ENCODE measurements at regions not wholly inside any gene's neighbourhood (a gene's known extent, or its start where the extent isn't known, plus 50 kb on each side); places are given as distances from the start of the nearest gene placed in this dataset.

DNA sequence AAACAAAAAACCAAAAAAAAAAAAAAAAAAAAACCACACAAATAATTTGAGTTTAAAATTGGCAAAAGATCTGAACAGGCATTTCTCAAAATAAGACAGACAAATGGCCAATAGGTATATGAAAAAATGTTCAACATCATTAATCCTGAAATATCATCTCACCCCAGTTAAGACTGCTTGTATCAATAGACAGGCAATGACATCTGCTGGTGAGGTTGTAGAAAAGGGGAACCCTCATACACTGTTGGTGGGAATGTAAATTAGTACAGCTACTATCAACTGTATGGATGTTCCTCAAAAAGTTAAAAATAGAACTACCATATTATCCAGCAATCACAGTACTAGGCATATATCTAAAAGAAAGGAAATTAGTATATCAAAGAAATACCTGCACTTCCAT is 523.1 kb downstream of the XIRP2 start:
- DNase-seq (ENCODE audit: low spot score): no peak
- ChIA-PET POLR2A (ENCODE audit: low non-redundant PET) (no interaction called here), CTCF (interaction anchor here (0.6 to 0.7 kb wide), 2 partner anchors 78 to 138 kb away, joined by 3 to 4 read pairs; no protein-coding TSS in a partner anchor)
- TF ChIP-seq, protein P1, sequence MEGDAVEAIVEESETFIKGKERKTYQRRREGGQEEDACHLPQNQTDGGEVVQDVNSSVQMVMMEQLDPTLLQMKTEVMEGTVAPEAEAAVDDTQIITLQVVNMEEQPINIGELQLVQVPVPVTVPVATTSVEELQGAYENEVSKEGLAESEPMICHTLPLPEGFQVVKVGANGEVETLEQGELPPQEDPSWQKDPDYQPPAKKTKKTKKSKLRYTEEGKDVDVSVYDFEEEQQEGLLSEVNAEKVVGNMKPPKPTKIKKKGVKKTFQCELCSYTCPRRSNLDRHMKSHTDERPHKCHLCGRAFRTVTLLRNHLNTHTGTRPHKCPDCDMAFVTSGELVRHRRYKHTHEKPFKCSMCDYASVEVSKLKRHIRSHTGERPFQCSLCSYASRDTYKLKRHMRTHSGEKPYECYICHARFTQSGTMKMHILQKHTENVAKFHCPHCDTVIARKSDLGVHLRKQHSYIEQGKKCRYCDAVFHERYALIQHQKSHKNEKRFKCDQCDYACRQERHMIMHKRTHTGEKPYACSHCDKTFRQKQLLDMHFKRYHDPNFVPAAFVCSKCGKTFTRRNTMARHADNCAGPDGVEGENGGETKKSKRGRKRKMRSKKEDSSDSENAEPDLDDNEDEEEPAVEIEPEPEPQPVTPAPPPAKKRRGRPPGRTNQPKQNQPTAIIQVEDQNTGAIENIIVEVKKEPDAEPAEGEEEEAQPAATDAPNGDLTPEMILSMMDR (conservative IDR thresholded peaks at IDR 0.05; ENCODE audit: low read depth): no peak
- no peak overlapping the region for H3K27ac ChIP-seq

DNA sequence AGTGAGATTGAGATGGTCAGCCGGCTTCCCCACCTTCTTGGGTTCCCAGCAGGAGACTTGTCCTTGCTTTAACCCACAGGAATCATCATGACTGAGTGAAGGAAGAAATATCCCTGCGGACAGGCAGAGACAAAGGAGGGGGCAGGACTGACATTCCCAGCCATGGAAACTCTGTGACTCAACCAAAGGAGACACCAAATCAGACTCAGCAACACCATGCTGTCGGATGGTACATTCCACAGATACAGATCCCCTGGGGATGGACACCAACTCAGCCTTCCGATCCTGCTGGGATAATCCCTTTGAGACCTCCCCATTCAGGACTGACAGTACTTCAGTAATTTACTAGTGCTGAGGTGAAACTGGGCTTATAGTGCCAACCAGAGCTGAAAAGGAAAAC is 518.3 kb downstream of the XIRP2 start:
- TF ChIP-seq, protein P1 (conservative IDR thresholded peaks at IDR 0.05; ENCODE audit: low read depth): no peak
- ChIA-PET POLR2A (ENCODE audit: low non-redundant PET) (no interaction called here), CTCF (no interaction called here)
- no peak for DNase-seq (ENCODE audit: low spot score)
- no peak overlapping the region for H3K27ac ChIP-seq

DNA sequence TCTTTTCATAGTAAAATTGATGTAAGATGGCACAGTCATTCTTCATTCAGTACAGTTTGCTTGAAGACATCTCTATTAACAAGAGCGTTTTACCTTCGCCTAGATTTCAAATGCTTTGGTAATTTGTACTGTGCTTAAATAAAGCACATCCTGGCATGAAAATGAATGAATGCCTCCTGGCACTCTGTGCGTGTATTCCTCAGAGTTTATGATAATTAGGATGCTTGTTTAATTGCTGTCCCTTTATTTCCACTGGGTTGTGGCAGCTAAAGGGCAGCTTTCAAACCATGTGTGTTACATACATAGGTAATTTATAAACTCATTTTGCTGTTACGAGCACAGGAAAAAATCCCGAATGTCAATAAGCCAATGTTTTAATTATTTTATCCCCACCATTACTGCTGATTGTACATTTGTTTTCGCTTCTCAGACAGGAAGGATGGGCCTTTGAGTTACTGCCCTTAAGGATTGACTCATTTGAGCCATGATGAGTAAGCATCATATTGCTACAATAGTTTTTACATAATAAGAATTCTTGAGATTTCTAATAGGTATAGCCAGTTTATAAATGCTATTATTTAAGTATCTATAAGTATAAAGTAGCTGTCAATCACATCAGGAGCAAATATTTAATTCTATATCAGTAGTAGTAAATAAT is 516.5 kb downstream of the XIRP2 start:
- TF ChIP-seq, protein P1 (conservative IDR thresholded peaks at IDR 0.05; ENCODE audit: low read depth): no peak
- POLR2A ChIA-PET (ENCODE audit: low non-redundant PET): no interaction called here
- CTCF ChIA-PET: interaction anchor here (0.6 kb wide), 1 partner anchor 1223 kb away, joined by 4 read pairs; no protein-coding TSS in a partner anchor
- DNase-seq (ENCODE audit: low spot score): peak; percentile 32
- no peak overlapping the region for H3K27ac ChIP-seq

DNA sequence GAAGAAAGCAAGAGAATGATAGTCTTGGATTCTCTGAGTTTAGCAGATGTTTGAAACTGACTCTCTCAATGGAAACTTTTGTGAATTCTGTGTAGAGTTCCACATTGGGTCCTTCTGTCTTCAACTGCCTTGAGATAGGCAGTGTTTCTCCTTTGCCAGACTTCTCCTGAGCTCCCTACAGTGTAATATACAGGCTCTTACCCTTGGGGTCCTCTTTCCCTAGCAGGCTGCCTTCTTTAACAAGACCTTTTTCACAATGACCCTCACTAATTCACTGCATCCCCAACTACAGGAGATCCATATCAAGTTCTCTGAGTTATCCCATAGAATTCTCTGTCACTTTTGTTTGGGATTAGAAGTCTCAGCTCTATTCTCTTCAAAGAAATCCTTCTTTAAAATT is 513.0 kb downstream of the XIRP2 start:
- ChIA-PET POLR2A (ENCODE audit: low non-redundant PET) (no interaction called here), CTCF (no interaction called here)
- DNase-seq (ENCODE audit: low spot score): no peak
- no peak overlapping the region for H3K27ac ChIP-seq
- TF ChIP-seq, protein P1 (conservative IDR thresholded peaks at IDR 0.05; ENCODE audit: low read depth): no peak

DNA sequence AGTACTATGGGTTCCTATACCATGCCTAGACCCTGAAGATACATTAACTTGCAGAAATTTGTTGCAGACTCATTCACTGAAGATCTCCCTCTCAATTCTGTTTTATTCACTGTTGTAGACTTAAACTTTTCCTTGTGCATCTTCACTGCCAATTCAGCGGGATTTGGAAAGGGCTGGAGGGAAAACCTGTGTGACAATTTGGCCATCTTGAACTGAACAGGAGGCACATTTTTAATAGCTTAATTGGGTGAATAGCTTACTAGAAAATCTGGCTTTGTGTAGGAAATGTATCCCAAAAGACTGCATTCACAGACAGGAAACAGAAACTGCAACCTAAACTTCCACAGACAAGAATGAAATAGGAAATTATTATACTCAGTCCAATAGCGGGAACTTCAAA is 512.3 kb downstream of the XIRP2 start:
- no peak for DNase-seq (ENCODE audit: low spot score)
- POLR2A ChIA-PET (ENCODE audit: low non-redundant PET): no interaction called here
- CTCF ChIA-PET: no interaction called here
- H3K27ac ChIP-seq: no peak overlapping the region
- TF ChIP-seq, protein P1 (conservative IDR thresholded peaks at IDR 0.05; ENCODE audit: low read depth): no peak

DNA sequence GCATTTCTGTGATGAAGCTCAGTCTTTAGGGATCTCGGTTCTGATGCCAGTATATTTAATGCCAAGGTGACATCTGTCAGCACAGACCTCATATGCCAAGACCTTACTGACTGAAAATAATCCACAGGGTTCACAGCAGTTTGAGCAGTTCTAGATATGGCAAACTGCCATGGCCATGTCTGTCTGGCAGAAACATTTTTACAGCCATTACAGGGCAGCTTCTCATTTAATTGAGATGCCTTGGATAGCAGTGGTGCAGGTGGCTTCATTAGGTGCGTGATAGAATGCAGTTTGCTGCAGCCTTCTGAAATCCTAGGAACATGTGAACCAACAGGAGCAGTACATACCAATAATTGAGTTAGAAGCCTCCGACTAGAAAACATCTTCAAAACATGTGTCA is 510.6 kb downstream of the XIRP2 start:
- H3K27ac ChIP-seq: no peak overlapping the region
- no peak for DNase-seq (ENCODE audit: low spot score)
- TF ChIP-seq, protein P1 (conservative IDR thresholded peaks at IDR 0.05; ENCODE audit: low read depth): no peak
- ChIA-PET POLR2A (ENCODE audit: low non-redundant PET) (no interaction called here), CTCF (interaction anchor here (0.6 kb wide), 1 partner anchor 719 kb away, joined by 3 read pairs; no protein-coding TSS in a partner anchor)
